ENCODE measurements at regions not wholly inside any gene's neighbourhood (a gene's known extent, or its start where the extent isn't known, plus 50 kb on each side); places are given as distances from the start of the nearest gene placed in this dataset.

- Histone ChIP-seq H3K27me3 (no peaks in the 10 kb centered on the region), H3K4me2 (no peak overlapping the region), H3K36me3 (replicated peaks; ENCODE audit: insufficient read depth, low read depth) (no peaks in the 10 kb centered on the region), H2AFZ (no peak overlapping the region), H3K79me2 (no peaks in the 10 kb centered on the region), H3K9me2 (replicated peaks; ENCODE audit: insufficient read depth) (no peaks in the 10 kb centered on the region), H3K27ac (no peak overlapping the region), H3K4me1 (ENCODE audit: insufficient read depth) (peaks cover 6% of the 10 kb centered on the region), H3K4me3 (no peak overlapping the region), H3K9me3 (ENCODE audit: low read depth) (no peaks in the 10 kb centered on the region), H4K20me1 (ENCODE audit: insufficient read depth, poor library complexity, severe bottlenecking) (no peaks in the 10 kb centered on the region)
- no peak for DNase-seq (ENCODE audit: low spot score)
- no peak for TF ChIP-seq EZH2 (IDR thresholded peaks at IDR 0.05; ENCODE audit: borderline replicate concordance)
- TF ChIP-seq EZH2phosphoT487 (IDR thresholded peaks at IDR 0.05; ENCODE audit: low read depth, severe bottlenecking, unreplicated experiment), result no peak
- 97% methylated on average over 3 of the region's 3 CpGs for WGBS (ENCODE audit: low lambda C conversion rate, missing lambda C conversion rate)
Observed at GRCh38 chr5:56722317-56722716, 93.0 kb upstream of the MAP3K1 start.

DNA sequence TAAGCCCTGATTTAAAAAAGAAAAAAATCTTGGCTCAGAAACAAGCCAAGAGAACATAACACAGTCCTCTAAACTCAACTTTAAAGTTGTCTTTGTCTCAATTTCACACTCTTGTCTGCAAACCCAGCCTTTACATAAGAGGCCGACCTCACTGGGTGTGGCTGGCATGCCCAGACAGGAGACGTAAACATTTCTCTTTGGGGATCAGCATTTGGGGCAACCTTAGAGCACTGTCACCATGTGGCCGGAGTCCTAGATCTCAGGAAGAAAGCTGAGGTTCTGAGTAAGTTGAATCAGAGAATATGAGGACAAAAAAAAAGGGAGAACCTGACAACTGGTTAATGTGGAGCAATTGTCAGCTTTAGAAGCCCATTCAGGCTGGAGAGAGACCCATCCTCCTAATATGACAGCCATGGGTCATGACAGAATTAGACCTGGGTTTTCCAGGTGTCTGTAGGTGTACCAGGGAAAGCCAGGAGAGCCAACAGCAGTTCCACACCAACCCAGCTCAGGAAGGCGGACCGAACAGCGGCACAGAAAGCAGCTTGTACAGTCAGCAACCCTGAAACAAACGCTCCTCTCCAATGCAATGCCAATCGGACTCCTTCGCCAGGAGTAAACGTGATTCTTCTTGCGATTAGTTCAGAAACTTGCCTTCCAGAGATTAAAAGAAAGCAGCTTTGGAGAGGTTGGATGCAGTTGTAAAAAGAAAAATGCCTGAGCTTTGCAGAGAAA is 97.9 kb upstream of the MAP3K1 start:
- DNase-seq (ENCODE audit: low spot score), result no peak
- 69% methylated on average over 11 of the region's 11 CpGs for WGBS (ENCODE audit: low lambda C conversion rate, missing lambda C conversion rate)
- H3K79me2 ChIP-seq, result no peaks in the 10 kb centered on the region
- H3K4me2 ChIP-seq, result peak overlapping the region; percentile 8
- TF ChIP-seq, protein P1, sequence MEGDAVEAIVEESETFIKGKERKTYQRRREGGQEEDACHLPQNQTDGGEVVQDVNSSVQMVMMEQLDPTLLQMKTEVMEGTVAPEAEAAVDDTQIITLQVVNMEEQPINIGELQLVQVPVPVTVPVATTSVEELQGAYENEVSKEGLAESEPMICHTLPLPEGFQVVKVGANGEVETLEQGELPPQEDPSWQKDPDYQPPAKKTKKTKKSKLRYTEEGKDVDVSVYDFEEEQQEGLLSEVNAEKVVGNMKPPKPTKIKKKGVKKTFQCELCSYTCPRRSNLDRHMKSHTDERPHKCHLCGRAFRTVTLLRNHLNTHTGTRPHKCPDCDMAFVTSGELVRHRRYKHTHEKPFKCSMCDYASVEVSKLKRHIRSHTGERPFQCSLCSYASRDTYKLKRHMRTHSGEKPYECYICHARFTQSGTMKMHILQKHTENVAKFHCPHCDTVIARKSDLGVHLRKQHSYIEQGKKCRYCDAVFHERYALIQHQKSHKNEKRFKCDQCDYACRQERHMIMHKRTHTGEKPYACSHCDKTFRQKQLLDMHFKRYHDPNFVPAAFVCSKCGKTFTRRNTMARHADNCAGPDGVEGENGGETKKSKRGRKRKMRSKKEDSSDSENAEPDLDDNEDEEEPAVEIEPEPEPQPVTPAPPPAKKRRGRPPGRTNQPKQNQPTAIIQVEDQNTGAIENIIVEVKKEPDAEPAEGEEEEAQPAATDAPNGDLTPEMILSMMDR (IDR thresholded peaks at IDR 0.05; ENCODE audit: poor library complexity), result no peak
- TF ChIP-seq EZH2 (IDR thresholded peaks at IDR 0.05; ENCODE audit: borderline replicate concordance) (no peak), EZH2phosphoT487 (IDR thresholded peaks at IDR 0.05; ENCODE audit: low read depth, severe bottlenecking, unreplicated experiment) (no peak)
- H2AFZ ChIP-seq, result peak overlapping the region; percentile 23
- H3K4me1 ChIP-seq (ENCODE audit: insufficient read depth), result peaks cover 28% of the 10 kb centered on the region
- H3K4me3 ChIP-seq, result no peak overlapping the region
- H3K9me3 ChIP-seq (ENCODE audit: low read depth), result no peaks in the 10 kb centered on the region
- H3K27me3 ChIP-seq, result no peaks in the 10 kb centered on the region
- no peaks in the 10 kb centered on the region for H3K9me2 ChIP-seq (replicated peaks; ENCODE audit: insufficient read depth)
- H4K20me1 ChIP-seq (ENCODE audit: insufficient read depth, poor library complexity, severe bottlenecking), result no peaks in the 10 kb centered on the region
- no peaks in the 10 kb centered on the region for H3K36me3 ChIP-seq (replicated peaks; ENCODE audit: insufficient read depth, low read depth)
- H3K27ac ChIP-seq, result peak overlapping the region; percentile 14

DNA sequence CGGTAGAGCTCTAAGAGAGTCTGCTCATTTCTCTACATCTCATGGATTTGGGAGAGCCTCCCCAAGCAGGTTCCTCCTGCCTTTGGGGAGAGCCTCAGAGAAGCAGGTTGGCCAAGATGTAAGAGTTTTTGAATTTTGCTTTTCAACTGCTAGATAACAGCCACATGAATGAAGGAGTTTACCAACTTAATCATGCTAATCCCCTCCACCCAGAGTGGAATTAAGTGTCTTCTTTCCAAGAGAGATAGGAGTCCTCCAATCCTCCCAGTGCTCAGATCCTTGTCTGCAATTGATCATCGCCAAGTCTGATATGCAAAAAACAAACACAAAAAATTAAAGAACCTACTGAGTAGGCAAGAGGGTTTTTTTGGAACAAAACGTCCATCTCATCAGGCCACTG is 99.4 kb upstream of the MAP3K1 start:
- no peaks in the 10 kb centered on the region for H3K79me2 ChIP-seq
- H2AFZ ChIP-seq, result no peak overlapping the region
- no peak for DNase-seq (ENCODE audit: low spot score)
- TF ChIP-seq EZH2 (IDR thresholded peaks at IDR 0.05; ENCODE audit: borderline replicate concordance), result no peak
- no peak for TF ChIP-seq EZH2phosphoT487 (IDR thresholded peaks at IDR 0.05; ENCODE audit: low read depth, severe bottlenecking, unreplicated experiment)
- TF ChIP-seq, protein P1 (IDR thresholded peaks at IDR 0.05; ENCODE audit: poor library complexity), result no peak
- no peak overlapping the region for H3K27ac ChIP-seq
- H3K4me1 ChIP-seq (ENCODE audit: insufficient read depth), result peaks cover 28% of the 10 kb centered on the region
- no peaks in the 10 kb centered on the region for H3K27me3 ChIP-seq
- H4K20me1 ChIP-seq (ENCODE audit: insufficient read depth, poor library complexity, severe bottlenecking), result no peaks in the 10 kb centered on the region
- H3K9me2 ChIP-seq (replicated peaks; ENCODE audit: insufficient read depth), result no peaks in the 10 kb centered on the region
- H3K36me3 ChIP-seq (replicated peaks; ENCODE audit: insufficient read depth, low read depth), result no peaks in the 10 kb centered on the region
- 71% methylated on average over 3 of the region's 3 CpGs for WGBS (ENCODE audit: low lambda C conversion rate, missing lambda C conversion rate)
- no peak overlapping the region for H3K4me2 ChIP-seq
- H3K9me3 ChIP-seq (ENCODE audit: low read depth), result no peaks in the 10 kb centered on the region
- H3K4me3 ChIP-seq, result no peak overlapping the region

DNA sequence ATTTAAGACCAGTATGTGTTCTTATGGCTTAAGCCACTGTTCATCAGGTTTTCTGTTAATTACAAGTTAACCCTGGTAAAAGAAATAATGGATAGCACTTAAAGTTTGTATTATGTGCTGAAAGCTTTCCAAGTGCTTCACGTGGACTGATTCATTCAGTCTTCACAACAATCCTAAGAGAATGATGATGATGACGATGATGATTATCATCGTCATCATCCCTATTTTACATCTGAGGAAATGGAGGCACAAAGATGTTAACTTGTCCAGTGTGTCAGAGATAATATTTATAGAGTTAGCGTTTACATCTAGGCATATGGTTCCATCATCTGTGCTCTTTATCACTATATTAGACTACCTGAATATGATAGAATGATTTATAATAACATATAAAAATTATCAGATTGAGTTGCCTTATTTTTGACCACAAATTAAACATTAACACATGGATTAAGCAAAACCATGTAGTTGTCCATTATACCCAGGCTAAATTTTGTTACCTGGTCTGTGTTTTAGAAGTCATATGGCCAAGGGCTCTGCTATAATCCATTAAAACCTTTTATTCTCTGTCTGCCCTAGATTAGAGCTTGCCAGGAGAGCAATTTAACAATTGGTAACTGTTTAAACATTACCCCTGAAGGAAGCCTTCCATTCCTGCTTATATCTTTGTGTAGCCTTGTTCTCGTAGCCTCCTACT is 102.3 kb upstream of the MAP3K1 start:
- Histone ChIP-seq H3K27ac (no peak overlapping the region), H3K9me3 (ENCODE audit: low read depth) (no peaks in the 10 kb centered on the region), H3K79me2 (no peaks in the 10 kb centered on the region), H3K27me3 (no peaks in the 10 kb centered on the region), H3K4me3 (no peak overlapping the region), H3K36me3 (replicated peaks; ENCODE audit: insufficient read depth, low read depth) (no peaks in the 10 kb centered on the region), H3K4me2 (peak overlapping the region; percentile 19), H3K9me2 (replicated peaks; ENCODE audit: insufficient read depth) (no peaks in the 10 kb centered on the region), H3K4me1 (ENCODE audit: insufficient read depth) (peaks cover 28% of the 10 kb centered on the region), H4K20me1 (ENCODE audit: insufficient read depth, poor library complexity, severe bottlenecking) (no peaks in the 10 kb centered on the region), H2AFZ (no peak overlapping the region)
- no peak for TF ChIP-seq EZH2phosphoT487 (IDR thresholded peaks at IDR 0.05; ENCODE audit: low read depth, severe bottlenecking, unreplicated experiment)
- WGBS (ENCODE audit: low lambda C conversion rate, missing lambda C conversion rate), result 60% methylated on average over 5 of the region's 5 CpGs
- DNase-seq (ENCODE audit: low spot score), result no peak
